Adrenal gland (tissue), 9 donors: ENCODE measurements at regions not wholly inside any gene's neighbourhood (a gene's known extent, or its start where the extent isn't known, plus 50 kb on each side); places are given as distances from the start of the nearest gene placed in this dataset.

Experiments
- DNase-seq, 7 donors: peaks; one replicate each; pipeline ENCODE4 v3.0.0-alpha.2; 2019 to 2020
- H3K27ac ChIP-seq, 5 donors: fragments of 200-600 bp; sonication (generic) in 4 of 5; 1 replicate in 3 of 5; 2 replicates in 2 of 5; pipeline versions ENCODE4 v1.5.1 to v1.8.0; 2016 to 2020; ENCODE audit warnings: mild to moderate bottlenecking in 1 of 5
- H3K27me3 ChIP-seq: fragments of 200-600 bp; 2 replicates; pipeline ENCODE4 v1.8.0; 2021
- H3K36me3 ChIP-seq, 2 donors: fragments of 200-600 bp; replicated peaks in 1 of 2; 1 replicate in 1 of 2; 2 replicates in 1 of 2; pipeline versions ENCODE4 v1.5.1 to v1.8.0; 2018 to 2022
- H3K4me1 ChIP-seq, 2 donors: fragments of 200-600 bp; replicated peaks in 1 of 2; 1 replicate in 1 of 2; 2 replicates in 1 of 2; pipeline versions ENCODE4 v1.5.1 to v1.8.0; 2018 to 2021
- H3K4me3 ChIP-seq, 4 donors: fragments of 200-600 bp; sonication (generic) in 3 of 4; one replicate each; pipeline ENCODE4 v1.5.1; 2016 to 2018
- H3K9me3 ChIP-seq, 3 donors: fragments of 200-600 bp; sonication (generic) in 1 of 3; replicated peaks in 1 of 3; 1 replicate in 2 of 3; 2 replicates in 1 of 3; pipeline versions ENCODE4 v1.5.1 to v1.8.0; 2016 to 2021
- CTCF ChIP-seq, 6 experiments: fragments of 450-650 bp in 4 of 6; fragments of 200-600 bp in 2 of 6; sonication (generic) in 1 of 6; IDR thresholded peaks; 1 replicate in 5 of 6; 2 replicates in 1 of 6; pipeline versions ENCODE4 v1.5.1 to v1.8.0; 2016 to 2021; ENCODE audit warnings: antibody characterized with exemption in 6 of 6, mild to moderate bottlenecking in 2 of 6, moderate library complexity in 1 of 6
- POLR2A ChIP-seq, 2 donors: fragments of 450-650 bp; IDR thresholded peaks; one replicate each; pipeline ENCODE4 v1.6.1; 2017; ENCODE audit warnings: antibody characterized with exemption in 2 of 2, mild to moderate bottlenecking in 2 of 2, moderate library complexity in 1 of 2
- WGBS, 4 donors: extraction: QIAGEN DNeasy Blood & Tissue Kit in 2 of 4; methylation state at CpG; one replicate each; pipeline versions ENCODE4 v1.1.5 to v1.1.7; 2013 to 2017; 5-methylcytosine and 5-hydroxymethylcytosine counted together
- intact Hi-C, 2 donors: fragments of 100-400 bp; cut with DNase I; formaldehyde crosslinking; loops; one replicate each; pipeline versions ENCODE4 v1.14.1 to v1.15.0; 2022 to 2023
- donor health status: healthy with polysubstance abuse.
- donor health status: Bipolar disorder and iron deficiency.
- donor health status: DM: yes; HTN: yes; CAD: no.
- donor health status: DM: no; HTN: no; CAD: no.
- donor health status: DM: no; HTN: no; CAD: no.

GRCh38 chr4:108292229-108292628 lies 123.5 kb upstream of the LEF1 start:
- Histone ChIP-seq H3K27me3 (no peaks in the 10 kb centered on the region), H3K36me3 (no peaks in the 10 kb centered on the region), H3K9me3 (no peaks in the 10 kb centered on the region), H3K27ac (no peak overlapping the region), H3K4me3 (no peak overlapping the region), H3K4me1 (no peaks in the 10 kb centered on the region)
- TF ChIP-seq CTCF (IDR thresholded peaks at IDR 0.05) (no peak), POLR2A (IDR thresholded peaks at IDR 0.05) (no peak)
- intact Hi-C loops, result no loop called here
- DNase-seq, result no peak

DNA sequence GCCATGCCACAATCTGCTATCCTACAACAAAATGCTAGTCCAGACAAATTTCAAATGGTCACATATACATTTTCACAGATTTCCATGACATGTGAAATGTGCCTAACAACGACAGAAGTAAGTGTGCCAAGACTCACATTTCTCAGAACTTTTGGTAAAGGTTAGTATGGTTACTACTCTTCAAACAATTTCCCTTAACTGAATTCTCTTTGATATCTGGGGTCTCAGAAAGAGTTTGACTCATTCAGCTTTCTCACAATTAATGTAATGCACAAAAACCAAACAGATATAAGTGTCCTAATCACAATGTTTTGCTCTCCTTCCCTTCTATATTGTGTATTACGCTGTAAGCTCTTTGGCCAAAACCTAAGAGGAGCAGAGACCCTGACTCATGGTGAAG lies 122.4 kb upstream of the LEF1 start:
- no peak for DNase-seq
- H3K9me3 ChIP-seq, result no peaks in the 10 kb centered on the region
- no peaks in the 10 kb centered on the region for H3K4me1 ChIP-seq
- H3K27ac ChIP-seq, result no peak overlapping the region
- H3K27me3 ChIP-seq, result no peaks in the 10 kb centered on the region
- H3K36me3 ChIP-seq, result no peaks in the 10 kb centered on the region
- WGBS, 4 donors, result 82 to 95% (median 91%) methylated on average over 2 of the region's 2 CpGs
- no peak overlapping the region for H3K4me3 ChIP-seq
- intact Hi-C loops, result no loop called here
- TF ChIP-seq CTCF (IDR thresholded peaks at IDR 0.05) (no peak), POLR2A (IDR thresholded peaks at IDR 0.05) (no peak)

GRCh38 chr4:108287834-108288413 lies 119.2 kb upstream of the LEF1 start:
- intact Hi-C loops, result no loop called here
- no peaks in the 10 kb centered on the region for H3K4me1 ChIP-seq
- H3K27me3 ChIP-seq, result no peaks in the 10 kb centered on the region
- DNase-seq, result no peak
- H3K9me3 ChIP-seq, result no peaks in the 10 kb centered on the region
- H3K36me3 ChIP-seq, result no peaks in the 10 kb centered on the region
- H3K27ac ChIP-seq, result no peak overlapping the region
- 47 to 60% (median 57%) methylated on average over 1 of the region's 1 CpG for WGBS, 4 donors
- TF ChIP-seq CTCF (IDR thresholded peaks at IDR 0.05) (no peak), POLR2A (IDR thresholded peaks at IDR 0.05) (no peak)
- no peak overlapping the region for H3K4me3 ChIP-seq

DNA sequence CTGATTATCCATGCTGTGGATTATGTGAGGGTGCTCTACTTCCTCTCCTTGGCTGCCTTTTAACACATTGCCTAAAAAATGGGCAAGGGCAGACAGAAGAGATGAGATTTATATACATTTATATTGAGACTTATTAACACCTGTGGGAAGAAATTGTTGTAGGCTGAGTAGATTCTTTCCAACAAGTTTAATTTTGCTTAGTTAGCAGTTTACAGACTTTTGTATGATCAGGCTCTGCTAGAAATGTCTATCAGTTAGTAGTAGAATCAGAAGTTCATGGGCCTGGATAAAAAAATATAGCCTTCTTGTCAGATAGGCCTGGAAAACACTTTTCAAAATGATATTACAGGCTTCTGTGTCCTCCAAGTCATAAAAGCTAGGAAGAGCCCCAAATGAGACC lies 111.3 kb upstream of the LEF1 start:
- Histone ChIP-seq H3K4me3 (no peak overlapping the region), H3K4me1 (no peaks in the 10 kb centered on the region), H3K27me3 (no peaks in the 10 kb centered on the region), H3K36me3 (no peaks in the 10 kb centered on the region), H3K27ac (no peak overlapping the region), H3K9me3 (no peaks in the 10 kb centered on the region)
- intact Hi-C loops, result no loop called here
- TF ChIP-seq POLR2A (IDR thresholded peaks at IDR 0.05) (no peak), CTCF (IDR thresholded peaks at IDR 0.05) (no peak)
- no peak for DNase-seq
